ENCODE measurements at regions not wholly inside any gene's neighbourhood (a gene's known extent, or its start where the extent isn't known, plus 50 kb on each side); places are given as distances from the start of the nearest gene placed in this dataset.

GRCh38 chr5:75993183-75993582 is 90.0 kb upstream of the SV2C start:
- Histone ChIP-seq H3K4me2 (ENCODE audit: control insufficient read depth, insufficient read depth) (peak overlapping the region; percentile 38; the same call in 1 of the 2 replicates), H3K4me1 (ENCODE audit: control insufficient read depth, insufficient read depth, low read length) (peaks cover 4% of the 10 kb centered on the region; the same call in 1 of the 2 replicates), H3K79me2 (ENCODE audit: control insufficient read depth, insufficient read depth, low read length) (no peaks in the 10 kb centered on the region), H3K36me3 (ENCODE audit: control insufficient read depth in 2 of 2, insufficient read depth in 2 of 2, low read length in 1 of 2) (no peaks in the 10 kb centered on the region), H3K27ac (ENCODE audit: control insufficient read depth, insufficient read depth) (0 out of 2 replicates have a peak overlapping the region, but pooled peaks have one; percentile 13), H3K9ac (ENCODE audit: control insufficient read depth, insufficient read depth, low read length) (no peak overlapping the region), H2AFZ (ENCODE audit: control insufficient read depth, low read depth, low read length) (peak overlapping the region; percentile 43; the same call in 1 of the 2 replicates), H3K9me3 (replicated peaks; ENCODE audit: control insufficient read depth, insufficient read depth, low read length) (no peaks in the 10 kb centered on the region), H3K4me3 (no peak overlapping the region), H4K20me1 (ENCODE audit: control insufficient read depth, insufficient read depth) (no peaks in the 10 kb centered on the region), H3K27me3 (replicated peaks in 1 of 2; ENCODE audit: control insufficient read depth in 2 of 2, insufficient read depth in 2 of 2, low read length in 1 of 2) (no peaks in the 10 kb centered on the region)
- SMC1A ChIA-PET (ENCODE audit: uncharacterized antibody, unreplicated experiment), result interaction anchor here (0.8 to 0.9 kb wide), 2 partner anchors 20 to 29 kb away, joined by 3 read pairs; no protein-coding TSS in a partner anchor
- DNase-seq (ENCODE audit: low read depth, low spot score) (peak; percentile 19), FAIRE-seq (no peak), ATAC-seq (peak; percentile 88)
- in situ Hi-C loops (cut with MboI), result no loop called here
- RAD21 ChIA-PET (ENCODE audit: unreplicated experiment), result interaction anchor here (1.4 kb wide), 1 partner anchor 182 kb away, joined by 3 read pairs; no protein-coding TSS in a partner anchor
- CTCF ChIA-PET, result no interaction called here
- BruUV-seq (replicated peaks), result no TSS peak
- no peak for TF ChIP-seq SMC3 (IDR thresholded peaks at IDR 0.05; ENCODE audit: borderline replicate concordance, low read length)
- 0 out of 2 replicates have a peak, but pooled peaks have one; percentile 21 for TF ChIP-seq EED (IDR thresholded peaks at IDR 0.05; ENCODE audit: low read depth)
- no peak for TF ChIP-seq TARDBP (IDR thresholded peaks at IDR 0.05; ENCODE audit: borderline replicate concordance)
- no peak for TF ChIP-seq ZBTB33 (IDR thresholded peaks at IDR 0.05)
- no peak for TF ChIP-seq FOXK2 (IDR thresholded peaks at IDR 0.05)
- peak; percentile 25; the same call in 1 of the 3 replicates for TF ChIP-seq POU2F2 (IDR thresholded peaks at IDR 0.05; ENCODE audit: borderline replicate concordance, low read depth, low read length)
- TF ChIP-seq ZBTB40 (IDR thresholded peaks at IDR 0.05; ENCODE audit: borderline replicate concordance), result no peak
- 12% methylated on average over 6 of the region's 6 CpGs for whole genome bisulfite sequencing (ENCODE audit: insufficient coverage, insufficient replicate concordance, low lambda C conversion rate, missing lambda C conversion rate)
- POLR2A ChIA-PET, result no interaction called here
- intact Hi-C loops (cut with micrococcal nuclease; ENCODE audit: unreplicated experiment), result no loop called here
